K562 (cell line): ENCODE measurements at regions not wholly inside any gene's neighbourhood (a gene's known extent, or its start where the extent isn't known, plus 50 kb on each side); places are given as distances from the start of the nearest gene placed in this dataset.

ENCODE experiments used
- BMI1 ChIP-seq: fragments of 150-350 bp; IDR thresholded peaks from 2 replicates; pipeline ENCODE4 v1.6.1; 2014; ENCODE audit warnings: low read length
- ETV1 ChIP-seq: fragments of 450-650 bp; conservative IDR thresholded peaks from 2 replicates; pipeline ENCODE4 v1.6.1; 2016; ENCODE audit warnings: missing genetic modification characterization, control low read depth, low read depth, missing compliant biosample characterization
- HDAC6 ChIP-seq: IDR thresholded peaks from 2 replicates; pipeline ENCODE4 v1.6.1; 2012; ENCODE audit warnings: low read depth, mild to moderate bottlenecking, control low read depth, inconsistent platforms, low read length, moderate library complexity
- HMGN3 ChIP-seq: IDR thresholded peaks from 2 replicates; pipeline ENCODE4 v1.6.1; 2011; ENCODE audit warnings: borderline replicate concordance, low read depth, mild to moderate bottlenecking, mixed read lengths, low read length; ENCODE audit not compliant: insufficient read length; ENCODE audit errors: extremely low read depth
- HOXB6 ChIP-seq: fragments of 250-450 bp; sonication (Bioruptor Pico); IDR thresholded peaks from 2 replicates; pipeline ENCODE4 v1.5.1; 2022; ENCODE audit warnings: mild to moderate bottlenecking, borderline replicate concordance
- KLF1 ChIP-seq: fragments of 450-650 bp; IDR thresholded peaks from 2 replicates; pipeline ENCODE4 v1.6.1; 2016; ENCODE audit warnings: missing genetic modification characterization, missing compliant biosample characterization
- MEF2D ChIP-seq: conservative IDR thresholded peaks from 2 replicates; pipeline ENCODE4 v1.6.1; 2016; ENCODE audit warnings: low read depth, missing genetic modification characterization, missing compliant biosample characterization
- NR4A1 ChIP-seq, 2 experiments: fragments of 250-450 bp in 1 of 2; fragments of 450-650 bp in 1 of 2; sonication (Bioruptor Pico) in 1 of 2; IDR thresholded peaks; 2 replicates each; pipeline versions ENCODE4 v1.4.0 to v1.6.1; 2016 to 2020; ENCODE audit warnings: mild to moderate bottlenecking in 2 of 2, missing compliant biosample characterization in 1 of 2, missing genetic modification characterization in 1 of 2, moderate library complexity in 1 of 2
- POLR3G ChIP-seq: IDR thresholded peaks from 2 replicates; pipeline ENCODE4 v1.6.1; 2011; ENCODE audit not compliant: insufficient read length, insufficient replicate concordance; ENCODE audit errors: extremely low read depth
- SRF ChIP-seq, 2 experiments: fragments of 250-450, 450-650 bp in 1 of 2; sonication (Bioruptor Pico) in 1 of 2; sonication (generic) in 1 of 2; formaldehyde crosslinking; IDR thresholded peaks; 2 replicates each; pipeline versions ENCODE4 v1.5.0 to v1.5.1; 2020 to 2022; ENCODE audit warnings: mild to moderate bottlenecking in 1 of 2, missing genetic modification reagents in 1 of 2
- TEAD2 ChIP-seq: fragments of 450-650 bp; IDR thresholded peaks from 2 replicates; pipeline ENCODE4 v1.6.1; 2016; ENCODE audit warnings: missing genetic modification characterization, control low read depth, missing compliant biosample characterization
- ZNF23 ChIP-seq: fragments of 250-450 bp; sonication (Bioruptor Pico); IDR thresholded peaks from 2 replicates; pipeline ENCODE4 v1.4.0; 2020; ENCODE audit warnings: mild to moderate bottlenecking
- TF ChIP-seq, protein P1 (sequence below): fragments of 250-450 bp; sonication (Bioruptor Pico); IDR thresholded peaks from 2 replicates; pipeline ENCODE4 v1.4.0; 2020
- TF ChIP-seq, protein P2 (sequence below): fragments of 250-450 bp; sonication (Bioruptor Pico); IDR thresholded peaks from 2 replicates; pipeline ENCODE4 v1.8.0; 2022; ENCODE audit warnings: inconsistent platforms

DNA sequence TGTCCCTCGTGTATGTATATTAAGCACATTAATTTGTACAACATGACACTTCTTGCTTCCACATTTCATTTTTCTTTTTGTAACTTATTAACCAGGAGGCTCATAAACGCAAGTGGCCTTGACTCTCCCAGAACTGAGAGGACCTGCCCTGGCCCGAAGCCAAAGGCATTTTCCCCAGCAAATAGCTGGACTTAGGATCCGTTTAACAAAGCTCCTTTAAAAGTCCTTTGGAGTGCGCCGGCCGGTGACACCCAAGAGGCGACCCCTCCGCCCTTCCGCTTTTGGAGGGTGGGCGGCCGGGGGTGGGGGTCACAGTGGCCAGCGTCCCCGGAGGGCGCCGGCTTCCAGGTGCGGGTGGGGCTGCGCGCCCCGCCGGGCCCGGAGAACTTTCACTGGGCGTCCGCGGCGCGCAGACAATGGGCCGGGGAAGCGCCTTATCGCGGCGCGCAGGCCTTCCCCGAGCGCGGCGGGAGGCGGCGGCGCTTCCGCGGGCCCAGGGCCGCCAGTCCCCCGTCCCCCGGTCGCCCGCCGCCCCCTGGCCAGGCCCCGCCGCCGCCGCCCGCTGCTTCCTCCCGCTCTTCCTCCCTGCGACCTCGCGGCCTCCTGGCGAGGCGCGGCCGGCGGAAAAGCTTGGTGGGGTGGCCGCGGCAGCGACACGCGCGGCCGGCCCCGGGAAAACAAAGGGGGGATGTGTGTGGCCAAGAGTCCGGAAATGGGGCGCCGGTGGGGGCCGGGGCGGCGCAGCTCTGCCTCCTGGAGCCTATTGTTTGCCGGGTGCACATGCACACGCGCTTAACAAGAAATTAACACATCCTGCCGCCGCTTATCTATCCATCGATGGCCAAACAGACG is 613.4 kb downstream of the MCTP2 start (continued):
- TF ChIP-seq, protein P1, sequence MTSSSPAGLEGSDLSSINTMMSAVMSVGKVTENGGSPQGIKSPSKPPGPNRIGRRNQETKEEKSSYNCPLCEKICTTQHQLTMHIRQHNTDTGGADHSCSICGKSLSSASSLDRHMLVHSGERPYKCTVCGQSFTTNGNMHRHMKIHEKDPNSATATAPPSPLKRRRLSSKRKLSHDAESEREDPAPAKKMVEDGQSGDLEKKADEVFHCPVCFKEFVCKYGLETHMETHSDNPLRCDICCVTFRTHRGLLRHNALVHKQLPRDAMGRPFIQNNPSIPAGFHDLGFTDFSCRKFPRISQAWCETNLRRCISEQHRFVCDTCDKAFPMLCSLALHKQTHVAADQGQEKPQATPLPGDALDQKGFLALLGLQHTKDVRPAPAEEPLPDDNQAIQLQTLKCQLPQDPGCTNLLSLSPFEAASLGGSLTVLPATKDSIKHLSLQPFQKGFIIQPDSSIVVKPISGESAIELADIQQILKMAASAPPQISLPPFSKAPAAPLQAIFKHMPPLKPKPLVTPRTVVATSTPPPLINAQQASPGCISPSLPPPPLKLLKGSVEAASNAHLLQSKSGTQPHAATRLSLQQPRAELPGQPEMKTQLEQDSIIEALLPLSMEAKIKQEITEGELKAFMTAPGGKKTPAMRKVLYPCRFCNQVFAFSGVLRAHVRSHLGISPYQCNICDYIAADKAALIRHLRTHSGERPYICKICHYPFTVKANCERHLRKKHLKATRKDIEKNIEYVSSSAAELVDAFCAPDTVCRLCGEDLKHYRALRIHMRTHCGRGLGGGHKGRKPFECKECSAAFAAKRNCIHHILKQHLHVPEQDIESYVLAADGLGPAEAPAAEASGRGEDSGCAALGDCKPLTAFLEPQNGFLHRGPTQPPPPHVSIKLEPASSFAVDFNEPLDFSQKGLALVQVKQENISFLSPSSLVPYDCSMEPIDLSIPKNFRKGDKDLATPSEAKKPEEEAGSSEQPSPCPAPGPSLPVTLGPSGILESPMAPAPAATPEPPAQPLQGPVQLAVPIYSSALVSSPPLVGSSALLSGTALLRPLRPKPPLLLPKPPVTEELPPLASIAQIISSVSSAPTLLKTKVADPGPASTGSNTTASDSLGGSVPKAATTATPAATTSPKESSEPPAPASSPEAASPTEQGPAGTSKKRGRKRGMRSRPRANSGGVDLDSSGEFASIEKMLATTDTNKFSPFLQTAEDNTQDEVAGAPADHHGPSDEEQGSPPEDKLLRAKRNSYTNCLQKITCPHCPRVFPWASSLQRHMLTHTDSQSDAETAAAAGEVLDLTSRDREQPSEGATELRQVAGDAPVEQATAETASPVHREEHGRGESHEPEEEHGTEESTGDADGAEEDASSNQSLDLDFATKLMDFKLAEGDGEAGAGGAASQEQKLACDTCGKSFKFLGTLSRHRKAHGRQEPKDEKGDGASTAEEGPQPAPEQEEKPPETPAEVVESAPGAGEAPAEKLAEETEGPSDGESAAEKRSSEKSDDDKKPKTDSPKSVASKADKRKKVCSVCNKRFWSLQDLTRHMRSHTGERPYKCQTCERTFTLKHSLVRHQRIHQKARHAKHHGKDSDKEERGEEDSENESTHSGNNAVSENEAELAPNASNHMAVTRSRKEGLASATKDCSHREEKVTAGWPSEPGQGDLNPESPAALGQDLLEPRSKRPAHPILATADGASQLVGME: no peak
- TF ChIP-seq HDAC6: no peak
- TF ChIP-seq, protein P2, sequence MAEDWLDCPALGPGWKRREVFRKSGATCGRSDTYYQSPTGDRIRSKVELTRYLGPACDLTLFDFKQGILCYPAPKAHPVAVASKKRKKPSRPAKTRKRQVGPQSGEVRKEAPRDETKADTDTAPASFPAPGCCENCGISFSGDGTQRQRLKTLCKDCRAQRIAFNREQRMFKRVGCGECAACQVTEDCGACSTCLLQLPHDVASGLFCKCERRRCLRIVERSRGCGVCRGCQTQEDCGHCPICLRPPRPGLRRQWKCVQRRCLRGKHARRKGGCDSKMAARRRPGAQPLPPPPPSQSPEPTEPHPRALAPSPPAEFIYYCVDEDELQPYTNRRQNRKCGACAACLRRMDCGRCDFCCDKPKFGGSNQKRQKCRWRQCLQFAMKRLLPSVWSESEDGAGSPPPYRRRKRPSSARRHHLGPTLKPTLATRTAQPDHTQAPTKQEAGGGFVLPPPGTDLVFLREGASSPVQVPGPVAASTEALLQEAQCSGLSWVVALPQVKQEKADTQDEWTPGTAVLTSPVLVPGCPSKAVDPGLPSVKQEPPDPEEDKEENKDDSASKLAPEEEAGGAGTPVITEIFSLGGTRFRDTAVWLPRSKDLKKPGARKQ: no peak
- peak; percentile 83 for TF ChIP-seq HMGN3
- TF ChIP-seq HOXB6 (CRISPR knock-in tag): no peak
- no peak for TF ChIP-seq MEF2D (tag)
- TF ChIP-seq ZNF23: no peak
- no peak; a peak in 1 of 4 replicates for TF ChIP-seq SRF (CRISPR knock-in tag; IDR thresholded peaks at IDR 0.05)
- no peak for TF ChIP-seq KLF1 (tag)
- TF ChIP-seq TEAD2 (tag): peak; percentile 59; the same call in 1 of the 2 replicates
- TF ChIP-seq ETV1 (tag): peak; percentile 98
- no peak for TF ChIP-seq BMI1
- no peak for TF ChIP-seq POLR3G
- TF ChIP-seq NR4A1 (CRISPR knock-in tag; IDR thresholded peaks at IDR 0.05): no peak
- TF ChIP-seq NR4A1 (tag; IDR thresholded peaks at IDR 0.05): 0 out of 2 replicates have a peak, but pooled peaks have one; percentile 47
